Prostate gland (tissue), 2 donors: ENCODE measurements at regions not wholly inside any gene's neighbourhood (a gene's known extent, or its start where the extent isn't known, plus 50 kb on each side); places are given as distances from the start of the nearest gene placed in this dataset.

Experiments used
- DNase-seq: peaks from one replicate; pipeline ENCODE4 v3.0.0-alpha.2; 2019; ENCODE audit warnings: low spot score
- H3K27ac ChIP-seq, 2 donors: fragments of 200-600 bp; sonication (generic); 2 replicates each; pipeline ENCODE4 v1.5.1; 2017 to 2019
- H3K27me3 ChIP-seq: fragments of 200-600 bp; sonication (generic); replicated peaks from 2 replicates; pipeline ENCODE4 v1.5.1; 2019; ENCODE audit not compliant: insufficient read depth
- H3K36me3 ChIP-seq, 2 donors: fragments of 200-600 bp; sonication (generic); 1 replicate in 1 of 2; 2 replicates in 1 of 2; pipeline versions ENCODE4 v1.5.1 to v1.8.1; 2017 to 2019
- H3K4me1 ChIP-seq: fragments of 200-600 bp; sonication (generic); replicated peaks from 2 replicates; pipeline ENCODE4 v1.5.1; 2019
- H3K4me3 ChIP-seq, 2 donors: fragments of 200-600 bp; sonication (generic); 2 replicates each; pipeline ENCODE4 v1.5.1; 2017 to 2019
- H3K9me3 ChIP-seq: fragments of 200-600 bp; sonication (generic); 2 replicates; pipeline ENCODE4 v1.5.1; 2017
- POLR2A ChIP-seq: fragments of 450-650 bp; IDR thresholded peaks from one replicate; pipeline ENCODE4 v1.6.1; 2016; ENCODE audit warnings: antibody characterized with exemption, mild to moderate bottlenecking
- POLR2AphosphoS5 ChIP-seq: sonication (generic); formaldehyde crosslinking; IDR thresholded peaks from one replicate; pipeline ENCODE4 v1.6.1; 2017; ENCODE audit warnings: antibody characterized with exemption
- WGBS: methylation state at CpG from one replicate; pipeline ENCODE4 v1.1.5; 2018; 5-methylcytosine and 5-hydroxymethylcytosine counted together
- intact Hi-C: fragments of 100-400 bp; cut with DNase I; formaldehyde crosslinking; loops from one replicate; pipeline ENCODE4 v1.14.2; 2022
- TF ChIP-seq, protein P1 (sequence below), 4 experiments: fragments of 200-600 bp in 2 of 4; fragments of 450-650 bp in 2 of 4; sonication (generic) in 2 of 4; IDR thresholded peaks; 1 replicate in 3 of 4; 2 replicates in 1 of 4; pipeline ENCODE4 v1.5.1; 2016 to 2019; ENCODE audit warnings: antibody characterized with exemption in 4 of 4, mild to moderate bottlenecking in 2 of 4, moderate library complexity in 2 of 4

DNA sequence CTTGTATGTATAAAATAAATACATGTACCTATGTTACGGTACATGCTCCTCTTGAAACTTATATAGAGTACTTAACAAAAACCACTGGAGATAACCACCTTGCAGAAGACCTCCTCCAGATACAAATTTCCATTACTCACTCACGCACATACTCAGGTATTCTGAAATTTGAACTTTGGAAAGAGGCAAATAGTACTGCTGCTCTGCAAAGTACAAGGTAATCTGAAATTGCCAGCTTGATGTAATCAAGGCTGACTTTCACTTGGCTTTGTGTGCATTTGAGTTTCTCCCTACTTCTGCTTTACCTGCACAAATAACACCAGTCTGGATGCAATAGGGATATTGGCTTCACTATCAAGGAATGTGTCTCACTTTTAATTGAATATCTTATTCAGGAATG, 123.6 kb downstream of the FOXA2 start:
- no peak for DNase-seq
- no peaks in the 10 kb centered on the region for H3K9me3 ChIP-seq
- H3K27me3 ChIP-seq = peaks cover 9% of the 10 kb centered on the region
- no peaks in the 10 kb centered on the region for H3K4me1 ChIP-seq
- H3K36me3 ChIP-seq = no peaks in the 10 kb centered on the region
- H3K27ac ChIP-seq = no peak overlapping the region
- no peak for TF ChIP-seq POLR2A
- 88% methylated on average over 2 of the region's 2 CpGs for WGBS
- H3K4me3 ChIP-seq = no peak overlapping the region
- intact Hi-C loops = no loop called here

DNA sequence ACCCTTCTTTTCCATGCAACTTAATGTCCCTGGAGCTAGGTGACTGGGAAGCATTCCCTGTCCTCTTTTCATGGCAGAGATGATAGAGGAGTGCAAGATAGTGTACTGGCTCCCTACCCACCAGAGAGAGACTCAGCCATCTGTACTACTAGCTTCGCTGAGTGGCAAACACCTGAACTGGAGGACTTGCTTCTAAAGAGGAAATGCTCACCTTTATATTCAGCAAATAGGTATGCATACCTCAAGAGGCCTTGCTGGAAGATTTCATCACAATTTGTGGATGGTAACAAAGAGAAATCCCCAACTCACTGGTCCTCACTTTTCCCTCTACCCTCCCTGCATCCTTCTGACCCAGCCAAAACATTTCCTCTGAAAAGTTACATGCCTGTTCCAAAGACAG, 124.1 kb downstream of the FOXA2 start:
- no peak for DNase-seq
- Histone ChIP-seq H3K4me3 (no peak overlapping the region), H3K27me3 (peaks cover 9% of the 10 kb centered on the region), H3K36me3 (no peaks in the 10 kb centered on the region), H3K4me1 (no peaks in the 10 kb centered on the region), H3K27ac (no peak overlapping the region), H3K9me3 (no peaks in the 10 kb centered on the region)
- TF ChIP-seq, protein P1, sequence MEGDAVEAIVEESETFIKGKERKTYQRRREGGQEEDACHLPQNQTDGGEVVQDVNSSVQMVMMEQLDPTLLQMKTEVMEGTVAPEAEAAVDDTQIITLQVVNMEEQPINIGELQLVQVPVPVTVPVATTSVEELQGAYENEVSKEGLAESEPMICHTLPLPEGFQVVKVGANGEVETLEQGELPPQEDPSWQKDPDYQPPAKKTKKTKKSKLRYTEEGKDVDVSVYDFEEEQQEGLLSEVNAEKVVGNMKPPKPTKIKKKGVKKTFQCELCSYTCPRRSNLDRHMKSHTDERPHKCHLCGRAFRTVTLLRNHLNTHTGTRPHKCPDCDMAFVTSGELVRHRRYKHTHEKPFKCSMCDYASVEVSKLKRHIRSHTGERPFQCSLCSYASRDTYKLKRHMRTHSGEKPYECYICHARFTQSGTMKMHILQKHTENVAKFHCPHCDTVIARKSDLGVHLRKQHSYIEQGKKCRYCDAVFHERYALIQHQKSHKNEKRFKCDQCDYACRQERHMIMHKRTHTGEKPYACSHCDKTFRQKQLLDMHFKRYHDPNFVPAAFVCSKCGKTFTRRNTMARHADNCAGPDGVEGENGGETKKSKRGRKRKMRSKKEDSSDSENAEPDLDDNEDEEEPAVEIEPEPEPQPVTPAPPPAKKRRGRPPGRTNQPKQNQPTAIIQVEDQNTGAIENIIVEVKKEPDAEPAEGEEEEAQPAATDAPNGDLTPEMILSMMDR (IDR thresholded peaks at IDR 0.05) = no peak
- TF ChIP-seq POLR2AphosphoS5 (no peak), POLR2A (no peak)
- intact Hi-C loops = no loop called here
- 100% methylated on average over 1 of the region's 1 CpG for WGBS

DNA sequence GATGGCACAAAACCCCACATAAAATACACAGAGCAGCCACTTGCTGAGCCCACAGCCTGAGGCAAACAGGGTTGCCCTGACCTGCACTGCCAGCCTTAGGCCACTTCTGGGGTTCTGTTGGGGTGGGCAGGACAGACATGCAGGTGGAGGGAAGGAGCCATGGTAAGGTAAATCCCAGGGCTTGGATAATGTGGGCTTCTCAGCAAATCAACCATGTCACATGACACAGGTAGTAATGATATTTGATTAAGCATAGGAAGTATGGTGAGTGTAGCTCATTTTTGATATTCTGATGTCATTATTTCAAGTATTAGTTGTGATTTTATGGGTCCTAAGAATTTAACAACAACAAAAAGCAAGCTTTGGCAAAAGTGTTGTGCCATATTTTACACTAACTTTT, 124.6 kb downstream of the FOXA2 start:
- Histone ChIP-seq H3K9me3 (no peaks in the 10 kb centered on the region), H3K27ac (no peak overlapping the region), H3K27me3 (peaks cover 9% of the 10 kb centered on the region), H3K36me3 (no peaks in the 10 kb centered on the region), H3K4me1 (no peaks in the 10 kb centered on the region), H3K4me3 (no peak overlapping the region)
- intact Hi-C loops = no loop called here
- no peak for TF ChIP-seq POLR2AphosphoS5
- TF ChIP-seq, protein P1 (IDR thresholded peaks at IDR 0.05) = no peak
- no peak for TF ChIP-seq POLR2A
- DNase-seq = no peak

DNA sequence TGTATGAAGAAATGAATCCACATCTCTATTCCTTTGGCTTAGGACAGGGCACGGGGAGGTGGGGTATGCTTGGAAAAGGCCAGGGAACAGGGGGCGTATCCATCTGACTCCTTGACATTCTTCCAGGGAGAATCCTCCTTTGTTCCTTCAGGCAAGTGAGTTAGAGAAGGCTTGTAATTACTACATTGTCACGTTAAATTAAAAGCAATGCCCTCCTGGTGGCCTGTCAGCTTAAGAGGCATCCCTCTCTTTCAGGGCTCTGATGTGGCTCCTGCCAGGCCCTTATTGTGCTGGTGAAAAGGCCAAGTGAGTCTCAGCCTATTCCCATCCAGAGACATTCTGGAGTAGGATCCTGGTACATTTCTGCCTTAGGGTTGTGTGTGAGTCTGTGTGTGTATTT, 128.3 kb downstream of the FOXA2 start:
- H3K4me1 ChIP-seq = no peaks in the 10 kb centered on the region
- DNase-seq = no peak
- 61% methylated on average over 3 of the region's 3 CpGs for WGBS
- no peak overlapping the region for H3K27ac ChIP-seq
- H3K36me3 ChIP-seq = no peaks in the 10 kb centered on the region
- H3K4me3 ChIP-seq = no peak overlapping the region
- H3K27me3 ChIP-seq = peaks cover 7% of the 10 kb centered on the region
- TF ChIP-seq POLR2AphosphoS5 (no peak), POLR2A (no peak)
- TF ChIP-seq, protein P1 (IDR thresholded peaks at IDR 0.05) = no peak
- intact Hi-C loops = no loop called here
- no peaks in the 10 kb centered on the region for H3K9me3 ChIP-seq

DNA sequence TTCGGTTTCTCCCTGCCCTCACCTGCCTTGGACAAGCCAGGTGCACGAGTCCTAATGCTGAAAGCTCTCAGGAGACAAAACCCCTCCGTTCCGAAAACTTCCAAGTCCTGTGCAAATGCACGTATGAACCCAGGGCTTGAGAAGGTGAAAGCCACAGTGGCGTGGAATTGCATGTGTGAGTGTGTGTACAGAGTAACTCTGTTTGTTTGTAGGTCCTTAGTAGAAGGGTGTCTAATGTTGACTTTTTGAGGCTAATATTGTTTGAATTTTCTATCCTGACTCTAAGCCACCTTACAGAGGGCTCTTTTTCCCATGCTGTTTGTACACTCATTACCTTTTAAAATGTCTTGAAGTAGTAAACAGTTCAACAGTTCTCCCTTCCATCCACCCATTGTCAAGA, 129.1 kb downstream of the FOXA2 start:
- Histone ChIP-seq H3K9me3 (no peaks in the 10 kb centered on the region), H3K4me1 (no peaks in the 10 kb centered on the region), H3K27me3 (peaks cover 5% of the 10 kb centered on the region), H3K4me3 (no peak overlapping the region), H3K27ac (no peak overlapping the region), H3K36me3 (no peaks in the 10 kb centered on the region)
- DNase-seq = no peak
- TF ChIP-seq, protein P1 (IDR thresholded peaks at IDR 0.05) = no peak
- no peak for TF ChIP-seq POLR2AphosphoS5
- no peak for TF ChIP-seq POLR2A
- intact Hi-C loops = no loop called here
- 91% methylated on average over 6 of the region's 6 CpGs for WGBS
